Glutamatergic neuron (in vitro differentiated cells): ENCODE measurements at regions not wholly inside any gene's neighbourhood (a gene's known extent, or its start where the extent isn't known, plus 50 kb on each side); places are given as distances from the start of the nearest gene placed in this dataset.

ENCODE experiments used
- DNase-seq: peaks from one replicate; pipeline ENCODE4 v3.0.0; 2022
- H3K27ac Mint-ChIP-seq: one replicate; pipeline ENCODE4 v1.8.0; 2020; ENCODE audit warnings: mild to moderate bottlenecking, mixed read lengths, inconsistent platforms; ENCODE audit not compliant: unreplicated experiment
- H3K27me3 Mint-ChIP-seq: one replicate; pipeline ENCODE4 v1.8.0; 2020; ENCODE audit warnings: mild to moderate bottlenecking, moderate library complexity, mixed read lengths, inconsistent platforms; ENCODE audit not compliant: unreplicated experiment
- H3K36me3 Mint-ChIP-seq: one replicate; pipeline ENCODE4 v1.8.0; 2020; ENCODE audit warnings: mild to moderate bottlenecking, mixed read lengths, inconsistent platforms; ENCODE audit not compliant: unreplicated experiment
- H3K4me1 Mint-ChIP-seq: one replicate; pipeline ENCODE4 v1.8.0; 2020; ENCODE audit warnings: mild to moderate bottlenecking, low read depth, mixed read lengths, inconsistent platforms; ENCODE audit not compliant: unreplicated experiment
- H3K4me3 Mint-ChIP-seq: one replicate; pipeline ENCODE4 v1.8.0; 2020; ENCODE audit warnings: mild to moderate bottlenecking, mixed read lengths, inconsistent platforms; ENCODE audit not compliant: unreplicated experiment
- H3K9me3 Mint-ChIP-seq: one replicate; pipeline ENCODE4 v1.8.0; 2020; ENCODE audit warnings: mild to moderate bottlenecking, moderate library complexity, mixed read lengths, inconsistent platforms; ENCODE audit not compliant: unreplicated experiment
- TF ChIP-seq, protein P1 (sequence below): fragments of 200-600 bp; sonication (generic); IDR thresholded peaks from one replicate; pipeline ENCODE4 v1.5.0; 2021; ENCODE audit not compliant: partially characterized antibody, unreplicated experiment

DNA sequence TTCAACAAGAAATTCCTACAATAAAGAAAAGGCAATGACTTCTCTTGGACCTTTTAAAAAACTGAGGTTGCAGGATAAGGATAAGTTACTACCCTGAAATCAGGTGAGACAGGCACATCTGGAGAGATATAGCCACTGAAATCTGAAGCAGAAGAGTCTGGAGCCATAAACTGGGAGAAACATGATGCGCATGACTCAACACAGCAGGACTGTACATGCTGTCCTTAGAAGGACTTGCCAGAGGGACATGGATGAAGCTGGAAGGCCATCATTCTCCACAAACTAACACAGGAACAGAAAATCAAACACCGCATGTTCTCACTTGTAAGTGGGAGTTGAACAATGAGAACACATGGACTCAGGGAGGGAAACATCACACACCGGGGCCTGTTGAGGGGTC, 1020.2 kb downstream of the AGBL1 start:
- Mint-ChIP-seq H3K4me1 (peaks cover 4% of the 10 kb centered on the region), H3K36me3 (peaks cover 13% of the 10 kb centered on the region), H3K27me3 (no peaks in the 10 kb centered on the region), H3K9me3 (peaks cover 4% of the 10 kb centered on the region), H3K27ac (no peak overlapping the region), H3K4me3 (no peak overlapping the region)
- TF ChIP-seq, protein P1, sequence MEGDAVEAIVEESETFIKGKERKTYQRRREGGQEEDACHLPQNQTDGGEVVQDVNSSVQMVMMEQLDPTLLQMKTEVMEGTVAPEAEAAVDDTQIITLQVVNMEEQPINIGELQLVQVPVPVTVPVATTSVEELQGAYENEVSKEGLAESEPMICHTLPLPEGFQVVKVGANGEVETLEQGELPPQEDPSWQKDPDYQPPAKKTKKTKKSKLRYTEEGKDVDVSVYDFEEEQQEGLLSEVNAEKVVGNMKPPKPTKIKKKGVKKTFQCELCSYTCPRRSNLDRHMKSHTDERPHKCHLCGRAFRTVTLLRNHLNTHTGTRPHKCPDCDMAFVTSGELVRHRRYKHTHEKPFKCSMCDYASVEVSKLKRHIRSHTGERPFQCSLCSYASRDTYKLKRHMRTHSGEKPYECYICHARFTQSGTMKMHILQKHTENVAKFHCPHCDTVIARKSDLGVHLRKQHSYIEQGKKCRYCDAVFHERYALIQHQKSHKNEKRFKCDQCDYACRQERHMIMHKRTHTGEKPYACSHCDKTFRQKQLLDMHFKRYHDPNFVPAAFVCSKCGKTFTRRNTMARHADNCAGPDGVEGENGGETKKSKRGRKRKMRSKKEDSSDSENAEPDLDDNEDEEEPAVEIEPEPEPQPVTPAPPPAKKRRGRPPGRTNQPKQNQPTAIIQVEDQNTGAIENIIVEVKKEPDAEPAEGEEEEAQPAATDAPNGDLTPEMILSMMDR, result no peak
- DNase-seq, result no peak

GRCh38 chr15:87089551-87089950, 1009.9 kb downstream of the AGBL1 start:
- Mint-ChIP-seq H3K27ac (no peak overlapping the region), H3K4me3 (no peak overlapping the region), H3K36me3 (no peaks in the 10 kb centered on the region), H3K27me3 (no peaks in the 10 kb centered on the region), H3K4me1 (no peaks in the 10 kb centered on the region), H3K9me3 (no peaks in the 10 kb centered on the region)
- no peak for DNase-seq
- TF ChIP-seq, protein P1, result no peak

DNA sequence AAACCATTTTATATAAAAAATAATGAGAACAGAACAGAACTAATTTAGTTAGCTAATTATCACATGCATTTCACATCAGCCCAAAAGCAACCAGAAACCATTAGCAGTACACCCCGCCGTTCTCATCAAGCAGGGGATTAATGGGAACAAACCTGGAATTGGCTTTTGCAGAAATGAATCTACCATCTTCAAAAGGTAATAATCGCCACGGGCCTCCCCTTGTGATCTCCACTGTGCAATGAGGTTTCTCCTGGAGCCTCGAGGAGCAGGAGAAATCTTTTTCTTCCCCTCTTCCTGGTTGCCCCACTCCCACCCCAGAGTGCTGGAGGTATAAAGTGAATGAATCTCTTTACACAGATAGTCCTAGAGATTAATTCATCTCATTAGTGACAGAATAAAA, 1003.5 kb downstream of the AGBL1 start:
- no peak for DNase-seq
- Mint-ChIP-seq H3K9me3 (peaks cover 10% of the 10 kb centered on the region), H3K4me3 (no peak overlapping the region), H3K36me3 (no peaks in the 10 kb centered on the region), H3K27ac (peak overlapping the region; percentile 93), H3K4me1 (peaks cover 36% of the 10 kb centered on the region), H3K27me3 (peaks cover 5% of the 10 kb centered on the region)
- TF ChIP-seq, protein P1, result no peak

- Mint-ChIP-seq H3K36me3 (no peaks in the 10 kb centered on the region), H3K4me3 (peak overlapping the region; percentile 39), H3K27me3 (peaks cover 5% of the 10 kb centered on the region), H3K9me3 (peaks cover 10% of the 10 kb centered on the region), H3K27ac (peak overlapping the region; percentile 93), H3K4me1 (peaks cover 36% of the 10 kb centered on the region)
- DNase-seq, result peak; percentile 53
- TF ChIP-seq, protein P1, result no peak
These were observed 1002.9 kb downstream of the AGBL1 start for GRCh38 chr15:87082581-87082980.

DNA sequence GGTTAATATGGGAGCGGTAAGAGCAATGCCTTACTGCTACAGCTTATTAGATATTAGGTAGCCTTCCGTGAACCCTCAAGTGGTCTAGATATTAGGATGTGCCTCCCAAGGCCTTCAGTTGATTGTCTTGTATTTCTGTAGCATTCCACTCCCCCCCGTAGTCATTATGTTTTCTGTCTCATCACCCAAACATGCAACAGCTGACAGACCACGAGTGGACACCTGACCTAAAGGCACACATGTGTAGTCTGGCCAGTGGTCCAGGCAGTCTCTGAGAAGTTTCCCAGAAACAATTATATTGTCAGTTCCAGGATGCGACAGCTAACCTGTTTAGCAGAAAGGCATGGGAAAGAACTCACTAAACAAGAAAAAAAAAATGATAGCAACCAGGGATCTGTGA, 1000.9 kb downstream of the AGBL1 start:
- Mint-ChIP-seq H3K4me1 (peaks cover 36% of the 10 kb centered on the region), H3K9me3 (peaks cover 10% of the 10 kb centered on the region), H3K4me3 (no peak overlapping the region), H3K27ac (peak overlapping the region; percentile 46), H3K27me3 (peaks cover 5% of the 10 kb centered on the region), H3K36me3 (no peaks in the 10 kb centered on the region)
- DNase-seq, result no peak
- TF ChIP-seq, protein P1, result no peak
